CD4-positive, alpha-beta T cell (primary cell): ENCODE measurements at regions not wholly inside any gene's neighbourhood (a gene's known extent, or its start where the extent isn't known, plus 50 kb on each side); places are given as distances from the start of the nearest gene placed in this dataset.

Experiments used
- ATAC-seq: fragments of 200-7000 bp; cut with Tn5 transposase; one replicate; pipeline ENCODE4 v1.10.0; 2022; ENCODE audit warnings: mild to moderate bottlenecking; ENCODE audit not compliant: poor library complexity
- CTCF ChIA-PET: fragments of 350-600 bp; sonication (Branson Sonifier 250); formaldehyde crosslinking; loops from one replicate; lab custom pipeline; 2021; ENCODE audit warnings: antibody characterized with exemption, inconsistent platforms; lab: Charles Lee
- POLR2A ChIA-PET: fragments of 350-600 bp; sonication (Branson Sonifier 250); formaldehyde crosslinking; loops from one replicate; lab custom pipeline; 2021; ENCODE audit warnings: antibody characterized with exemption, inconsistent platforms; lab: Charles Lee
- DNase-seq, 14 experiments: peaks; one replicate each; pipeline ENCODE4 v3.0.0-alpha.2; 2013 to 2020; ENCODE audit warnings: mixed read lengths in 2 of 14
- H3K27ac ChIP-seq, 2 donors: one replicate each; pipeline versions ENCODE4 v1.5.1 to v1.7.0; 2013; ENCODE audit warnings: low read length in 2 of 2, low read depth in 1 of 2, mild to moderate bottlenecking in 1 of 2
- H3K27me3 ChIP-seq, 2 experiments: 1 replicate in 1 of 2; 2 replicates in 1 of 2; pipeline versions ENCODE4 v1.6.1 to v1.7.0; 2013; ENCODE audit warnings: low read length in 2 of 2, control low read depth in 1 of 2, mild to moderate bottlenecking in 1 of 2, moderate library complexity in 1 of 2; ENCODE audit not compliant: insufficient read depth in 2 of 2, control insufficient read depth in 1 of 2
- H3K36me3 ChIP-seq: one replicate; pipeline ENCODE4 v1.6.1; 2013; ENCODE audit warnings: low read length, control low read depth; ENCODE audit not compliant: insufficient read depth
- H3K4me1 ChIP-seq: one replicate; pipeline ENCODE4 v1.6.1; 2013; ENCODE audit warnings: low read length, control low read depth; ENCODE audit not compliant: insufficient read depth
- H3K4me3 ChIP-seq: one replicate; pipeline ENCODE4 v1.5.1; 2013; ENCODE audit warnings: mild to moderate bottlenecking, low read length, moderate library complexity
- H3K9me3 ChIP-seq, 2 experiments: 1 replicate in 1 of 2; 2 replicates in 1 of 2; pipeline versions ENCODE4 v1.6.1 to v1.7.0; 2013; ENCODE audit warnings: low read length in 2 of 2, mild to moderate bottlenecking in 2 of 2, control low read depth in 1 of 2, moderate library complexity in 1 of 2; ENCODE audit not compliant: control insufficient read depth in 1 of 2, insufficient read depth in 1 of 2
- H3K27ac Mint-ChIP-seq: one replicate; pipeline ENCODE4 v1.8.0; 2020; ENCODE audit warnings: mixed read lengths
- H3K27me3 Mint-ChIP-seq: one replicate; pipeline ENCODE4 v1.8.0; 2021; ENCODE audit warnings: mixed read lengths
- H3K36me3 Mint-ChIP-seq: one replicate; pipeline ENCODE4 v1.8.0; 2021; ENCODE audit warnings: low read depth, mixed read lengths
- H3K4me1 Mint-ChIP-seq: one replicate; pipeline ENCODE4 v1.8.0; 2021; ENCODE audit warnings: low read depth, mixed read lengths
- H3K4me3 Mint-ChIP-seq: one replicate; pipeline ENCODE4 v1.8.0; 2020; ENCODE audit warnings: mild to moderate bottlenecking, mixed read lengths
- H3K9me3 Mint-ChIP-seq: one replicate; pipeline ENCODE4 v1.8.0; 2020; ENCODE audit warnings: mixed read lengths
- intact Hi-C, 2 experiments: fragments of 100-400 bp; cut with DNase I in 1 of 2; cut with micrococcal nuclease in 1 of 2; formaldehyde crosslinking; loops; one replicate each; pipeline versions ENCODE4 v1.15.1 to v1.9.0; 2023 to 2025; cut with DNase I, micrococcal nuclease
- TF ChIP-seq, protein P1 (sequence below): fragments of 200-600 bp; IDR thresholded peaks from one replicate; pipeline ENCODE4 v1.8.0; 2022; ENCODE audit warnings: antibody characterized with exemption, mild to moderate bottlenecking

DNA sequence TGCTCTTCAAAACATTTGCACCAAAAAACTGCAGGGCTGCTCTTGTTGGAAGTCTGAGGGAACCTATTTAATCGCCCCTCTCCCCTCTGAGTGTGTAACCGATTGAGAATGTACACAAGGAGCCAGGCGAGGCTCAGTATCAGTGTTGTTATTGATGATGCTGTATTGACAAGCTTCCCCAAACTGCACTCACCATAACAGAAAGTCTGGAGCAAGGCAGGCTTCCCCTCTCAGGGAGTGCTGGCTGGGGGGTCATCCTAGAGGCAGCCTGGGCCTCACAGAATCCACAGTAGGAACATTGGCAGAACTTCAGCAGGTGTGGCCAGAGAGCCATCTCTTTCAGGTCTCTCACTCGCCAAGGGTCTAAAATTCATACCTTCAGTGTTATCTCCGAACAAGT is 58.1 kb upstream of the TUNAR start:
- ChIA-PET CTCF (no interaction called here), POLR2A (no interaction called here)
- peaks cover 81% of the 10 kb centered on the region for H3K27me3 Mint-ChIP-seq
- DNase-seq (no peak), ATAC-seq (no peak)
- Histone ChIP-seq H3K4me3 (no peak overlapping the region), H3K27me3 (peaks cover 11 to 30% of the 10 kb centered on the region in 2 experiments), H3K36me3 (no peaks in the 10 kb centered on the region), H3K27ac (no peak overlapping the region), H3K9me3 (no peaks in the 10 kb centered on the region), H3K4me1 (no peaks in the 10 kb centered on the region)
- intact Hi-C loops: no loop called here
- no peaks in the 10 kb centered on the region for H3K4me1 Mint-ChIP-seq
- H3K36me3 Mint-ChIP-seq: no peaks in the 10 kb centered on the region
- TF ChIP-seq, protein P1, sequence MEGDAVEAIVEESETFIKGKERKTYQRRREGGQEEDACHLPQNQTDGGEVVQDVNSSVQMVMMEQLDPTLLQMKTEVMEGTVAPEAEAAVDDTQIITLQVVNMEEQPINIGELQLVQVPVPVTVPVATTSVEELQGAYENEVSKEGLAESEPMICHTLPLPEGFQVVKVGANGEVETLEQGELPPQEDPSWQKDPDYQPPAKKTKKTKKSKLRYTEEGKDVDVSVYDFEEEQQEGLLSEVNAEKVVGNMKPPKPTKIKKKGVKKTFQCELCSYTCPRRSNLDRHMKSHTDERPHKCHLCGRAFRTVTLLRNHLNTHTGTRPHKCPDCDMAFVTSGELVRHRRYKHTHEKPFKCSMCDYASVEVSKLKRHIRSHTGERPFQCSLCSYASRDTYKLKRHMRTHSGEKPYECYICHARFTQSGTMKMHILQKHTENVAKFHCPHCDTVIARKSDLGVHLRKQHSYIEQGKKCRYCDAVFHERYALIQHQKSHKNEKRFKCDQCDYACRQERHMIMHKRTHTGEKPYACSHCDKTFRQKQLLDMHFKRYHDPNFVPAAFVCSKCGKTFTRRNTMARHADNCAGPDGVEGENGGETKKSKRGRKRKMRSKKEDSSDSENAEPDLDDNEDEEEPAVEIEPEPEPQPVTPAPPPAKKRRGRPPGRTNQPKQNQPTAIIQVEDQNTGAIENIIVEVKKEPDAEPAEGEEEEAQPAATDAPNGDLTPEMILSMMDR: no peak
- H3K9me3 Mint-ChIP-seq: peaks cover 4% of the 10 kb centered on the region
- H3K4me3 Mint-ChIP-seq: no peak overlapping the region
- no peak overlapping the region for H3K27ac Mint-ChIP-seq

DNA sequence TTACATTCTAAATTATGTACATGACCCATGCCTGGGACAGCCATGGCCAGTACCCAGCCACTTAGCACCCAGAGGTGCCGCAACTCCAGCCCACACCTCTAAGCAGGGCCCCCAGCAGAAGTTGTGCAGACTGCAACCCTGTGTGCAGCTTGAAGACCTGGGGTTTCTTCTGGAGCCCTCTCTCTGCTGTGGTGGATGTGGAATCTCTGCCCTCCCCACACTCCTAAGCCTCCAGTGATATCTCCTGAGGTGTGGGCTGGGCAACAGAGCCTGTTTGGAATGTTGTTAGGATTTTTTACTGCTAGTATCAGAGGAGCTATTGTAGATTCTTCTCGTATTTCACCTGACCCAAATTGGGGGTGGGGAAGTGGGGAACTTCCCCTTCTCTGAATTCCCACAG is 59.4 kb upstream of the TUNAR start:
- Histone ChIP-seq H3K4me3 (no peak overlapping the region), H3K9me3 (no peaks in the 10 kb centered on the region), H3K27ac (no peak overlapping the region), H3K27me3 (peaks cover 11 to 31% of the 10 kb centered on the region in 2 experiments), H3K4me1 (no peaks in the 10 kb centered on the region), H3K36me3 (no peaks in the 10 kb centered on the region)
- ATAC-seq: no peak
- DNase-seq: no peak
- Mint-ChIP-seq H3K4me1 (no peaks in the 10 kb centered on the region), H3K27ac (no peak overlapping the region), H3K4me3 (no peak overlapping the region), H3K36me3 (no peaks in the 10 kb centered on the region), H3K27me3 (peaks cover 90% of the 10 kb centered on the region), H3K9me3 (peaks cover 4% of the 10 kb centered on the region)
- TF ChIP-seq, protein P1: no peak
- POLR2A ChIA-PET: no interaction called here
- intact Hi-C loops: no loop called here
- CTCF ChIA-PET: no interaction called here

DNA sequence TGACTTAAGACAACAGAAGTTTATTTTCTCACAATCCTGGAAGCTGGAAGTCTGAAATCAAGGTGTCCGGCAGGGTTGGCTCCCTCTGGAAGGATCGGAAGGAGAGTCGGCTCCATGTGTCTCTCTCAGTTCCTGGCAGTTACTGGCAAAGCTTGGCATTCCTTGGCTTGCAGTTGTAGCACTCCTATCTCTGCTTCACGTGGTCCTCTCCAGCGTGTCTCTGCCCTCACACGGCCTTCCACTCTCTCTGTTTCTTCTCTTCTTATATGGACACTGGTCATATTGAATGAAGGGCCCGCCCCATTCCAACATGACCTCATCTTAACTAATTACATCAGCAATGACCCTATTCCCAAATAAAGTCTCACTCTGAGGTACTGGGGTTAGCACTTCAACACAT is 60.1 kb upstream of the TUNAR start:
- intact Hi-C loops: no loop called here
- Mint-ChIP-seq H3K9me3 (peaks cover 4% of the 10 kb centered on the region), H3K27me3 (peaks cover 89% of the 10 kb centered on the region), H3K27ac (no peak overlapping the region), H3K4me3 (no peak overlapping the region), H3K36me3 (no peaks in the 10 kb centered on the region), H3K4me1 (no peaks in the 10 kb centered on the region)
- POLR2A ChIA-PET: no interaction called here
- Histone ChIP-seq H3K27me3 (peaks cover 11 to 31% of the 10 kb centered on the region in 2 experiments), H3K4me3 (no peak overlapping the region), H3K4me1 (no peaks in the 10 kb centered on the region), H3K9me3 (no peaks in the 10 kb centered on the region), H3K36me3 (no peaks in the 10 kb centered on the region), H3K27ac (no peak overlapping the region)
- DNase-seq (no peak), ATAC-seq (no peak)
- TF ChIP-seq, protein P1: no peak
- CTCF ChIA-PET: no interaction called here
